Smooth muscle cell (in vitro differentiated cells): ENCODE measurements at regions not wholly inside any gene's neighbourhood (a gene's known extent, or its start where the extent isn't known, plus 50 kb on each side); places are given as distances from the start of the nearest gene placed in this dataset.

Experiments
- DNase-seq: peaks from one replicate; lab custom pipeline; 2025; ENCODE audit not compliant: unreplicated experiment; lab: John Stamatoyannopoulos, UW
- H2AFZ ChIP-seq: fragments of 200-600 bp; sonication (generic); 2 replicates; pipeline ENCODE4 v1.6.0; 2016; ENCODE audit warnings: antibody characterized with exemption, low read depth, mild to moderate bottlenecking
- H3F3A ChIP-seq: fragments of 200-600 bp; sonication (generic); 2 replicates; pipeline ENCODE4 v1.6.0; 2017; ENCODE audit warnings: antibody characterized with exemption, low read depth
- H3K27ac ChIP-seq: fragments of 200-600 bp; sonication (generic); 2 replicates; pipeline ENCODE4 v1.5.1; 2016; ENCODE audit warnings: low read depth, mild to moderate bottlenecking
- H3K27me3 ChIP-seq: fragments of 200-600 bp; sonication (generic); 2 replicates; pipeline ENCODE4 v1.6.1; 2016; ENCODE audit warnings: low read depth, mild to moderate bottlenecking
- H3K36me3 ChIP-seq: fragments of 200-600 bp; sonication (generic); 2 replicates; pipeline ENCODE4 v1.5.1; 2016; ENCODE audit warnings: low read depth
- H3K4me1 ChIP-seq: fragments of 200-600 bp; sonication (generic); 2 replicates; pipeline ENCODE4 v1.5.1; 2016; ENCODE audit warnings: low read depth
- H3K4me2 ChIP-seq: fragments of 200-600 bp; sonication (generic); 2 replicates; pipeline ENCODE4 v1.6.0; 2016; ENCODE audit warnings: mild to moderate bottlenecking
- H3K4me3 ChIP-seq: fragments of 200-600 bp; sonication (generic); 2 replicates; pipeline ENCODE4 v1.5.1; 2016; ENCODE audit warnings: mild to moderate bottlenecking
- H3K79me2 ChIP-seq: fragments of 200-600 bp; sonication (generic); 2 replicates; pipeline ENCODE4 v1.6.0; 2016; ENCODE audit warnings: low read depth, mild to moderate bottlenecking
- H3K9ac ChIP-seq: fragments of 200-600 bp; sonication (generic); 2 replicates; pipeline ENCODE4 v1.6.0; 2016; ENCODE audit warnings: low read depth
- H3K9me3 ChIP-seq: fragments of 200-600 bp; sonication (generic); replicated peaks from 2 replicates; pipeline ENCODE4 v1.5.1; 2016; ENCODE audit warnings: low read depth
- H4K20me1 ChIP-seq: fragments of 200-600 bp; sonication (generic); 2 replicates; pipeline ENCODE4 v1.6.0; 2016; ENCODE audit warnings: low read depth
- CTCF ChIP-seq: fragments of 200-600 bp; sonication (generic); IDR thresholded peaks from 2 replicates; pipeline ENCODE4 v1.5.1; 2017; ENCODE audit warnings: borderline replicate concordance, mild to moderate bottlenecking, antibody characterized with exemption; ENCODE audit not compliant: insufficient read depth, poor library complexity, severe bottlenecking
- WGBS: methylation state at CpG from one replicate; pipeline ENCODE4 v1.1.7; 2016; ENCODE audit warnings: low lambda C conversion rate; 5-methylcytosine and 5-hydroxymethylcytosine counted together

GRCh38 chr3:117068301-117068700, 358.7 kb downstream of the TUSC7 start:
- H3K4me3 ChIP-seq, result no peak overlapping the region
- H2AFZ ChIP-seq, result no peak overlapping the region
- no peaks in the 10 kb centered on the region for H3K27me3 ChIP-seq
- H4K20me1 ChIP-seq, result no peaks in the 10 kb centered on the region
- no peaks in the 10 kb centered on the region for H3K36me3 ChIP-seq
- 90% methylated on average over 2 of the region's 2 CpGs for WGBS
- no peak overlapping the region for H3K27ac ChIP-seq
- no peak overlapping the region for H3K9ac ChIP-seq
- no peaks in the 10 kb centered on the region for H3K4me1 ChIP-seq
- no peaks in the 10 kb centered on the region for H3K9me3 ChIP-seq
- no peaks in the 10 kb centered on the region for H3F3A ChIP-seq
- DNase-seq, result no peak
- TF ChIP-seq CTCF, result no peak
- H3K79me2 ChIP-seq, result no peaks in the 10 kb centered on the region
- no peak overlapping the region for H3K4me2 ChIP-seq

DNA sequence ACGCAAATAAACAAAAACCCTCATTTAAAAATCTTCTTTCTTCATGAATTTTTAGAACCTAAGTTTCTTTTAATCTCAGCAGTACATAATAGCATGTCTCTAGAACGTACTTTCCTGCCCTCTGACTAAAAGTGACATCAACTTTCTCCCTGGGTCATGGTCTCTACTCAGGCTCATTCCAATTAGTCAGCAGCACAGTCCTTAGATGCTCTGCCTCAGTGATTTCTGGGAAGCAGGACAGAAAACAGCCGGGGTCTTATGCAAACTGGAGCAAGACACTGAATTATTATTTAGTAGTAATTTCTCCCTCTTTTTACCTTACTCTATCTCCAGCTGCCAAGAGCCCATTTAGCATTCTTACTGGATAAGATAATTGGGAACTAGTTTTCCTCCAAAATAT, 365.2 kb downstream of the TUSC7 start:
- no peaks in the 10 kb centered on the region for H3K4me1 ChIP-seq
- 64% methylated on average over 3 of the region's 3 CpGs for WGBS

DNA sequence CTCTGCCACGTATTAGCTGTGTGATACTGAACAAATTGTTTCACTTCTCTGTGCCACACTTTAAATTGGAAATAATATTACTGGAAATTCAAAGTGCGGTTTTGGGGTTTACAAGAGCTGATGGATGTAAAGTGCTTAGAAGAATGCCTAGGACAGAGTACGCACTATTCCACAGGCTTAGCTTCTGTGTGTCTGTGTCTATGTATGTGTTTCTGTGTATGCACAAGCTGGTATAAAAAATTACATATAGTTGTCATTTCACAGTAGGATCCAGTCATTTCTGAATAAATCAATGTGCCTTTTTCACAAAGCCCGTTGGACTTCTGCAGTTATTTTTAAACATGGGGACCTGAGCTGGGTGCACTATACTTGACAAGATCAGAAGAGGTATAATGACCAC, 370.4 kb downstream of the TUSC7 start:
- H3K4me3 ChIP-seq, result no peak overlapping the region
- H3K36me3 ChIP-seq, result no peaks in the 10 kb centered on the region
- H3K9me3 ChIP-seq, result no peaks in the 10 kb centered on the region
- H3K9ac ChIP-seq, result no peak overlapping the region
- no peak overlapping the region for H3K27ac ChIP-seq
- no peaks in the 10 kb centered on the region for H3K79me2 ChIP-seq
- no peak overlapping the region for H2AFZ ChIP-seq
- H3K4me2 ChIP-seq, result no peak overlapping the region
- peaks cover 3% of the 10 kb centered on the region for H3K27me3 ChIP-seq
- DNase-seq, result no peak
- H3F3A ChIP-seq, result no peaks in the 10 kb centered on the region
- H3K4me1 ChIP-seq, result no peaks in the 10 kb centered on the region
- WGBS, result 91% methylated on average over 4 of the region's 4 CpGs
- no peaks in the 10 kb centered on the region for H4K20me1 ChIP-seq
- TF ChIP-seq CTCF, result no peak

More for the DNA sequence above, 365.2 kb downstream of the TUSC7 start:
- no peak overlapping the region for H3K4me2 ChIP-seq
- no peaks in the 10 kb centered on the region for H3K9me3 ChIP-seq
- no peak overlapping the region for H3K4me3 ChIP-seq
- H3K27me3 ChIP-seq, result no peaks in the 10 kb centered on the region
- no peak overlapping the region for H3K27ac ChIP-seq
- H3F3A ChIP-seq, result no peaks in the 10 kb centered on the region
- H3K79me2 ChIP-seq, result no peaks in the 10 kb centered on the region
- no peak for TF ChIP-seq CTCF
- H4K20me1 ChIP-seq, result no peaks in the 10 kb centered on the region
- no peak overlapping the region for H2AFZ ChIP-seq
- no peaks in the 10 kb centered on the region for H3K36me3 ChIP-seq
- H3K9ac ChIP-seq, result no peak overlapping the region
- DNase-seq, result no peak

DNA sequence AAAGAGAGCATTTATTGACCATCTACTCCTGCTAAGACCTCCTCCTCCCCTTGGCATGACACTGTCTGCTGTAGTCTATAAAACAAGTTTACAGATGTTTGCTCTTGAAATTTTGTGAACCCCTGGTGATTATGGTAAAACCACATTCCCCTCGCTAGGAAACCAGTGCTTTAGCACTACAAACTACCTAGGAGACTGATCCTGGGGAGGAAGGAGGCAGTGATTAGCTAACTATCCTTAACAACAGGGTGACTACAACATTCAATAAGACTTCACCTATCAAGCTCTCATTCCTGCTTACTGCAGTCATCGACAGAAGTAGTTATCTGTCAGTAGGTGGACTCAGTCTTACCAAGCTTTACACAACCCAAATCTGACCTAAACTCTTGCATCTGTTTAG, 371.3 kb downstream of the TUSC7 start:
- no peak for TF ChIP-seq CTCF
- 54% methylated on average over 2 of the region's 2 CpGs for WGBS
- Histone ChIP-seq H3K27me3 (peaks cover 3% of the 10 kb centered on the region), H3K4me1 (no peaks in the 10 kb centered on the region), H3K27ac (no peak overlapping the region), H3K4me2 (no peak overlapping the region), H3K79me2 (no peaks in the 10 kb centered on the region), H2AFZ (no peak overlapping the region), H3K36me3 (no peaks in the 10 kb centered on the region), H3K9me3 (no peaks in the 10 kb centered on the region), H3F3A (no peaks in the 10 kb centered on the region), H4K20me1 (no peaks in the 10 kb centered on the region), H3K9ac (no peak overlapping the region), H3K4me3 (no peak overlapping the region)
- no peak for DNase-seq
